Fibroblast of gingiva (primary cell): ENCODE measurements at regions not wholly inside any gene's neighbourhood (a gene's known extent, or its start where the extent isn't known, plus 50 kb on each side); places are given as distances from the start of the nearest gene placed in this dataset.
"Not testable (repeated sequence)": the region's sequence is repeated elsewhere in the genome, so short reads cannot be mapped to it uniquely, and the experiment has no call there.

Experiments
- DNase-seq: peaks from one replicate; pipeline ENCODE4 v3.0.0-alpha.2; 2011; ENCODE audit warnings: low read depth

- no peak for DNase-seq
Observed at GRCh38 chr3:6281662-6282061, 579.3 kb upstream of the GRM7 start.

- no peak for DNase-seq
Observed at GRCh38 chr3:6282918-6283317, 578.0 kb upstream of the GRM7 start.

GRCh38 chr3:6287088-6287875 is 573.6 kb upstream of the GRM7 start:
- no peak for DNase-seq

GRCh38 chr3:6301626-6302025 is 559.3 kb upstream of the GRM7 start:
- DNase-seq = no peak

- DNase-seq = no peak
Observed at GRCh38 chr3:6315906-6316305, 545.0 kb upstream of the GRM7 start.

GRCh38 chr3:6321999-6322398 is 538.9 kb upstream of the GRM7 start:
- DNase-seq = no peak

- no peak for DNase-seq
Observed at GRCh38 chr3:6326771-6327170, 534.1 kb upstream of the GRM7 start.

- DNase-seq = not testable (repeated sequence)
Observed at GRCh38 chr3:6340980-6341325, 520.0 kb upstream of the GRM7 start.

- no peak for DNase-seq
Observed at GRCh38 chr3:6351752-6352151, 509.2 kb upstream of the GRM7 start.

GRCh38 chr3:6354653-6355052 is 506.3 kb upstream of the GRM7 start:
- no peak for DNase-seq

GRCh38 chr3:6362406-6362805 is 498.5 kb upstream of the GRM7 start:
- no peak for DNase-seq

- DNase-seq = no peak
Observed at GRCh38 chr3:6367171-6367570, 493.7 kb upstream of the GRM7 start.

- DNase-seq = no peak
Observed at GRCh38 chr3:6392123-6392522, 468.8 kb upstream of the GRM7 start.

GRCh38 chr3:6394944-6395343 is 466.0 kb upstream of the GRM7 start:
- DNase-seq = no peak

- DNase-seq = no peak
Observed at GRCh38 chr3:6396631-6397030, 464.3 kb upstream of the GRM7 start.

GRCh38 chr3:6402666-6403065 is 458.2 kb upstream of the GRM7 start:
- DNase-seq = not testable (repeated sequence)

- not testable (repeated sequence) for DNase-seq
Observed at GRCh38 chr3:6406923-6407322, 454.0 kb upstream of the GRM7 start.

GRCh38 chr3:6416049-6416661 is 444.8 kb upstream of the GRM7 start:
- no peak for DNase-seq

- no peak for DNase-seq
Observed at GRCh38 chr3:6417174-6417573, 443.7 kb upstream of the GRM7 start.

GRCh38 chr3:6418485-6418884 is 442.4 kb upstream of the GRM7 start:
- DNase-seq = no peak

- DNase-seq = no peak
Observed at GRCh38 chr3:6421666-6422445, 439.1 kb upstream of the GRM7 start.

- no peak for DNase-seq
Observed at GRCh38 chr3:6425289-6425820, 435.6 kb upstream of the GRM7 start.

GRCh38 chr3:6428276-6428675 is 432.6 kb upstream of the GRM7 start:
- not testable (repeated sequence) for DNase-seq
